Embryonic facial prominence (tissue), 1 donor: ENCODE measurements at regions not wholly inside any gene's neighbourhood (a gene's known extent, or its start where the extent isn't known, plus 50 kb on each side); places are given as distances from the start of the nearest gene placed in this dataset.

Experiments
- DNase-seq: peaks from one replicate; pipeline ENCODE4 v3.0.0-alpha.2; 2016; ENCODE audit errors: extremely low spot score

DNA sequence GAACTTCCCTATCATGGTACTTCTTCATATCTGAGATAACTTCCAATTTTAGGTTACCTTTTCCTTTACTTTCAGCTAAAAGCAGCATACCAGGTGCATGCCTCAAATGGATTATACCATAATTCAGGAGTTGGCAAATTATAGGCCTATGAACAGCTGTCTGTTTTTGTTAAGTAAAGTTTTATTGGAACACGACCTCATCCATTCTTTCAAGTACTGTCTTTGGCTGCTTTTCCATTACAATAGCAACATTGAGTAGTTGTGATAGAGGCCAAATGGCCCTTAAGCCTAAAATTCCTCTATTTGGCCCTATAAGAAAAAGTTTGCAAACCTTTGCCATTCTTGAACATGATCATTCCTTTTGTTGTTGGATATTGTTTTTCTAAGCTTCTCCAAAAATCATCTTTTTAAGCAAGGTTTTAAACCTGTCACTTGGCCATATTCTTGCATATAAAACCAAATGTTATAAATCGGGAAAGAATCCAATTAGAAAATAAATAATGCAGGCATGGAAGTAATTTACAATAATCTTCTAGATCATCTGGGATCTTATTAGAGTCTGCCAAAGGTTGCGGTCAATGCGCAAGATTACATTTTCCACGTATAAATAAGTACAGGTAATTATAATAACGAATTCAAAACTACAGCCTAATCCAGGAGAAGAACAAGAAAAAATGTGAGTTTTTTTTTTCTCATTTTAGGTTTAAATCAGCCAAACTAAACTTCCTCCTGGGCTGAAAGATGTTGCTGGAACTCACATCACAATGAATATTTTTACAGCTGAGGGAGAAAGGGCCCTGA lies 226.5 kb upstream of the ANKRD55 start:
- DNase-seq, result no peak

DNA sequence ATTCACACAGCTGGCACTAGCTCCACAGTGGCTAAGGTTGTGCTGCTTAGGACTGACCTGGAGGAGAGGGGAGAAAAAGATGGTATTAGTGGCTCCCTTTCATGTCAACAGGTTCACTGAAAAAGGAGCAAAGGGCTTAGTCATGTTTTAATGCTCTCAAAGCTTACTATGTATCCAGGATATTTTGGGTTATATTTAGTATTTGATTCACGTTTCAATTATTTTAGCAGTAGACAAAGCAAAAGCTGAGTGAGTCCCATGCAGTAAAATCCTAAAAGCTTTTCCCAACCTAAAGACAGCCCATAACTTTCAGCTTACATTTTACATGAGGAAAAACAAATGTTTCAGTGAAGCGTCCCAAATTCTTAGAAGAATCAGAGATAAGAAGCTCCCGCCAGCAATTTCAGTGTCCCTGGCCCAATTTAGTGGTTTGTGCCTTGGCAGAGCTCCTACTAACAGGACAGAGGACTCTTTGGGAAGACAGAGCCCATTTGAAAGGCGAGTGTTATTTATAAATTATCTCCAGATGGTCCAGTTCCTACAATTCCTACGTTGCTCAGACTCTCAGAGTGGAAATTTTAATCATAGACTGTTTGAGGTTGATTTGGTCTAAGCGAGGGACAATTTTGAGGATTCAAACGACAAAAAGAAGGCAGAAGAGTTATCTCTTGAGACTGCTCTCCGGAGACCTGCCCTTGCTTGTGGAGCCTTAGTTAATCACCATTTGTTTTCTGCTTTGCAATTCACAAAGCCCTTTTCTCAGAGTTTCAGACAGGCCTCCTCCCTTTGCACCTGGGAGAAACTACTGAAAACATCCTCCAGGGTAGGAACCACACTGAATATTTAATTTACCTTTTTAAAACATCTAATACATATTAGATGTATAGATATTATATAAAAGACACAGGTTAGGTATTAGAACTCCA lies 225.0 kb upstream of the ANKRD55 start:
- no peak for DNase-seq

DNA sequence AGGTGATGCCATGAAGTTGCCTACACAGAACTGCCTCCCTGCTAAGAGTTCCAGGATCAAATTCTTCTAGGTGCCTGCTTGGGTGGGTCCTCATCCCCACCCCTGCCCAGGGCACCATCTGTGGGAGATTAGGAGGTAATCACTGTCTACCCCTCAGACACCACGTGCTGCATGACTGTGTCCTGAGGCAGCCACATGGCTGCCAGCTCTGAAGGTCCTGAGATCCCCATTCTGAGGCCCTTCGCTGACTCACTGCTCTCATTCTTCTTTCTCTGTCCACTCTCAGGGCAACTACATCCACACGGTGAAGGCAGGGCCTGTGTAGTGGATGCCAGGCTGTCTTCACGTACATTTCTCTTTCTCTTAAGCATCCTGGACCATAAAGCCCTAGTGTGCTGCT lies 222.9 kb upstream of the ANKRD55 start:
- DNase-seq, result no peak

DNA sequence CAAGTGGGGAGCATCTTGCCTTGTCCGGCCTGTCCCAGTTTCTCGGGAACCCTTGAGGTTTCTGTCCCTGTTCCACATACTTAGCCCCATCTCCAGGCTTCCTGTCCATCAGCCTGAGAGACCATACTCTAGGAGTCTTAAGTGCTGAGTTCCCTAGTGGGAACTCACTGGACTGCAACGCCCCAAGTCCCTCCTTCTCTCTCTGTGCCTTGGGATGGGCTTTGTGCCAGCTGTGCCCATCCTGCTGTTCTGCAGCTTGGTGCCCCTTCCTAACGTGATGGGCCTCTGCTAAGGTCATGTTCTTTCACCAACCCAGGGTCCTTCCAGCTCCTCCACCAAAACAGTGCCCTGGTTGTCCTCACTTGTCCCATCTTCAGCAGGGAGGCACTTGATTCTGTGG lies 222.3 kb upstream of the ANKRD55 start:
- no peak for DNase-seq

DNA sequence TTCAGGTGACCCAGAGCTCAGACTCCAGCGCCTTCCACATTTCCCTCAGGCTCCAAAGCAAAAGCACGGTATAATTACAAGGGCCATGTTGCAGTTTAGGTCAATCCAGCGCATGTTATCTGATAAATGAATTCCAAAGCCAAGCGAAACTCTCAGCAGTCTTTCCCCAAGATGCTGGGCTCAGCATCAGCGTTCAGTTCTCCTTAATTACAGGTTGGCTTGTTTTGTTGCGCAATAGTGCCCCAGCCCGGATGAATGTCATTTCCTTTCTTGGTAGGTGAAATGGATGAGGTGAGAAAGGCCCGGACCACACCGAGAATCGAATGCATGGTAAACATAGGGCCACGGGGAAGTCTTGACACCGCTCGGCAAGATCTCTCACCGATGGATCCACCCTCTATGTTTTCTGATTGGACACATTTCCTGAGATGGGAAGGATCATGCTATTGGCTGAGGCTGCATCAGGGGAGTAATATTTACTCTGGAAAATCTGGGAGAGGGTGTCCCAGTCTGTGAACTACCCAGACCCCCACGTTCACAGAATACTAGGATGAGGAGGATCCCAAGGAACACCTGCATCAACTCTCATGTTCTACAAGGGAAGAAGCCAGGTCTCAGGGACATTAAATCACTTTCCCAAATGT lies 221.2 kb upstream of the ANKRD55 start:
- no peak for DNase-seq

DNA sequence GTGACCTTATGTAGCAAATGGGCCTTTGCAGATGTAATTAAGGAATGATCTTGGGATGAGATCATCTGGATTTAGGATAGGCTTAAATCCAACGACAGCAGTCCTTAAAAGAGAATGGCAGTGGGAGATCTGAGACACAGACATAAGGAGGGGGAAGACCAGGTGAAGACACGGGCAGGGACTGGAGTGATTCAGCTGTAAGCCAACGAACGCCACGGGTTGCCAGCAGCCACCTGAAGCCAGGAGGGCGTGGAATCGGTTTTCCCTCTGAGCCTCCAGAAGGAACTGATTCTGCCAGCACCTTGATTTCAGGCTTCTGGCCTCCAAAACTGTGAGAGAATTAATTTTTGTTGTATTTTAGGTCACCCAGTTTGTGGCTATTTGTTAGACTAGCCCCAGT lies 218.6 kb upstream of the ANKRD55 start:
- DNase-seq, result no peak

DNA sequence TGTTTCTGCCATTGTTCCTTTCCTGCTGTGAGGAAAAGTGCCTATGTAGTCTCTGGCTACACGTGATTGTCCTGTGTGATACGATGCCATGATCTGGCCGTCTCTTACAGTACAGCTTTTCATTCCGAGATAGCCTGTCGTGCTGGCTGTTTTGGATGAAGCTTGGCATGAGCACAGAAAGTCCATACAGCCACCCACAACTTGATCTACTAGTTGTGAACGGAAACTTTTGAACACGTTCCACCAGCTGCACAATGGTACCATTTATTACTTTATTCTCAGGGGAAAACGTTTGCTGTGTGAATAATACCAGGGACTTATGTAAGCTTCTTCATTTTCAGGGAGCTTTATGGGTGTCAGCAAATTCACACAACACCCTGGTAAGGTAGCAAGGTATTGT lies 217.6 kb upstream of the ANKRD55 start:
- no peak for DNase-seq

DNA sequence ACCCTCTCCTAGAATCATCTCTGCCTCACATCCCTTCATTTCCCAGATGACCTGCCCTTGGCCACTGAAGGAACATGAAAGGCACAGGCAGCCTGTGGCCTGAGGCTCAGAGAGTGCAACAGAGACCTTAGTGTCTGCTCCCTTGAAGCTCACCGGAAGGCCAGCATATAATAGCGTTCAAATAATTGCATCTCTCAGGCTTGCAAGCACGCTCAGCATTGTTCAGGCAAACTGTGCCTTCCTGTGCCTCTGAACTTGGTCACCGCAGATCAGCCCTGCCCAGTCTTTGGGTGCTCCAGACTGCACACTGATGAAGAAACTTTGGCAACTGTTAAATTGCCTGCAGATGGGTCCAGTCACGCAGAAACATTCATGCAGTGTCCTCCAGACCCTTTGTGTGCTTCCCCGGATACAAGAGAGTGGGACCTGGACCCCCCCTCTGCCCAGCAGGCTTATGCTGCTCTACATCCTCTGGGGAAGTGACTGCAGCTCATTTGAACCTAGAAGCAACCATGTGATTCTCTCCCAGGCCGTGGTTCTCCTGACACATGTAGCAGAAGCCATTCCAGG lies 216.0 kb upstream of the ANKRD55 start:
- no peak for DNase-seq

DNA sequence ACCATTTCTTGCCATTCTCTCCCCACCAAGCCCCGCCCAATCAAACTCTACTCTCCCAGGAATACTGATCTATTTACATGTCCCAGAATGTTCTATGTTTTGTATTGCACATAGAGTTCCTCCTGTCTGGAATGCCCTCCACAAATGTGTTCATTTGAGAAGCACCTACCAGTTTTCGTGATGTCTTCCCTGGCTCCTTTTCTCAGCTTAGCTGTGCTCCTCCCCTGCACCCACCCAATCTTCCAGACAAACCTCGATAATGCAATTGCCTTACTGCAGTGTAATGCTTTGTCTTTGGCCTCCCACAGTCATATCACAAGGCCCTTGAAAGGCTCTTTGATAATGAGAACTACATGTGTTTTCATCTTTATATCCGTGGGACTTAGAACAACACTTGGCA lies 214.5 kb upstream of the ANKRD55 start:
- no peak for DNase-seq

DNA sequence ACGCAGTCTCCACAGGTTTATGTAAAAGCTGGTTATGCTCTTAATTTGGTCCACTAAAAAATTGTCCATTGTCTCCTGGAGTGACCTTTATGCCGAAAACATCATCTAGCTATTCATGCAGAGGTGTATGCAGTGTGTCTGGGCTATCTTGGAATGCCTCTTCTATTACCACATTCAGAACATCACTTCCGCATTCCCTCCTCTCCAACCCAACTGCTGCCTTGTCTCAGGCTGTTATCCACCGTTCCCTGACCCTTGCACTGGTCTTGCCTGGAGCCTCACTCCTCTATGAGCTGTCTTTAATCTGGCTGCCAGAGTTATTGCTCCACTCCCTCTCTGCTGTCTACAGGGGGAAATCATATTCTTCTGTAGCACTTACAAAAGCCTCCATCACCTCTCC lies 214.1 kb upstream of the ANKRD55 start:
- no peak for DNase-seq

DNA sequence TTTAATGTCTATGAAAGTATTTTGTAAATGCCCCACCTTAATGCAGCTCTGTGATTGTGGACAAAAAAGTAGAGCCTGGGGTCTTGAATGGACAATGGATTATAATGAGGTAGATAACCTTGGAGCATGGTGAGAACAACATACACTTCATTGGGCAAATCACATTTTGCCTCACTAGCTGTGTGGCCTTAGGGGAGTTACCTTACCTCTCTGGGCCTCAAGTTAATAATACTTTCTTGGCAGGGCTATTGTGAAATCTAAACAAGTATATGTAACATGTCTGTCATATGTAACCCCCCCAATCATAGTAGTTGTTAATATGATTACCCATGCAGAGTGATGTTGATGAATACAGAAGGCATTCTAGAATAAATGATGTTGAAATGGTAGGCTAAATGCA lies 213.6 kb upstream of the ANKRD55 start:
- DNase-seq, result no peak

DNA sequence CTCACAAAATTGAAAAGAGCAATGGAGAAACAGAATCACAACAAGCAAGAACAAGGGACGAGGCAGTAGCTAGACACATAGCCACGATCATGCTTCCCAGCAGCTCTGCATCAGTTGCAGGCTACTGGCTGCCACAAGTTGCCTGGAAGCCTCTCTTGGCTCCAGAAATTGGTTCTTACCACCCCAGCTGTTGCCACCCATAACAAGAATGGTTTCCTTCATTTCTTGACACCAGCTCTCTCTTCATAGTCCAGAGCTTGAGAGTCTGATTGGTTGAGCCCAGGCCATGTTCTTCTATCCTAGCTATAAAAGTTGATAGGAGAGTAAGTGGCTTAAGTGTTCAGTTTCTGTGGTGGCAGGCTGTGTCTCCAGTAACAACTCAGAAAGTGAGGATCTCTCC lies 210.7 kb upstream of the ANKRD55 start:
- DNase-seq, result no peak

DNA sequence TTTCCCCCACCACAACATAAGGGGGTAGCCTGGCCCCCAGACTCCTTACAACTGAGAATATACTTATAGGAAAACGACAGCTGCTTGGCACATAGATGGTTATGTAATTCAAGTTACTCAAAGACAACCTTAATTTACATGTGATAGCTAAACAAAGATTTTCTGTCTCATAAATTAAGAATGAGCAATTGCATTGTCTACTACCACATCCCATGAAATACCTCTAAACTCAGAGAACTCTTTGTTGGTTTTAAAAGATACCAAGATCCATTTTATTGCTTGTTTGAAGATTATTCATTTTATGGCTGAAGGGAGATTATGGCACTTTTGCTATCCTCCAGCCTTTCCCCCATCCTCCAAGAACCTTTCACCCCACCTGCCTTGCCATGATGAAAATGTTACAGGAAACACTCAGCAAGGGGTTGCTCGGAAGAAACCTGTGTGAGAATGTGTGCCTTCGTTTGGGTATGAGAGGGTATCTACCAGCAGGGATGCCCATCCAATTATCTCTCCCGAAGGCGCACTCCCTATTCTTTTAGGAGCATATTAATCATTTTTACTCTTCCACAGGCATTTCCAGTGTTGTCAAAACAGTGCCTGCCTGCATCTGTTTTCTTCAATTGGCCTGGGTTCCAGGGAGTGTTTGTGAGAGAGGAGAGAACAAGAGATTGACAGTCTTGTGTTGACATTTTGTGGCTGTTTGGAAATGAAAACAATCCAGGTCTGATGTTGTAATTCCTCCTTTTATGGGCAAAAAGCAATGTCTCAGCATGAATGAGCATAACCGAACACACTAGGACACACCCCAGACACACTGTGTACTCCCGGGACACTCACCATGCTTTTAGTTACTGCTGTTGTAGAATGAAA lies 208.0 kb upstream of the ANKRD55 start:
- DNase-seq, result no peak

DNA sequence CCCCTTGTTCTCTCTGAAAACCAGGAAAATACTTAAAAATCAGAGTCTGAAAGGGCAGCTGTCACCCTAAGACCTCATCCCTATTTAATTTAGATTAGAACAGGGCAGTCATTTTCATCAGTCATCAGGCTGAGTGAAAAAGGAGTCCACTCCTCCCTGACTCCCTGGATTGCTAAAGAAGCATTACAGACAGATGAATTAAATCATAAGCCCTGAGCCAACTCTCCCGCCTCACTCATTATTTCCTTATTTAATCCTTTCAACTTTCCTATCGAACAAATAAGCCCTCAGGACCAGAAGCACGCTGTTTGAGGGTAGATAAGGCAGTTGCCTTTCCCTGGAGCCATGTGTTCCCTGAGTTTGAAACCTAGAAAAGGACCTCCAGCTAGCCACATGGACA lies 201.9 kb upstream of the ANKRD55 start:
- DNase-seq, result no peak

DNA sequence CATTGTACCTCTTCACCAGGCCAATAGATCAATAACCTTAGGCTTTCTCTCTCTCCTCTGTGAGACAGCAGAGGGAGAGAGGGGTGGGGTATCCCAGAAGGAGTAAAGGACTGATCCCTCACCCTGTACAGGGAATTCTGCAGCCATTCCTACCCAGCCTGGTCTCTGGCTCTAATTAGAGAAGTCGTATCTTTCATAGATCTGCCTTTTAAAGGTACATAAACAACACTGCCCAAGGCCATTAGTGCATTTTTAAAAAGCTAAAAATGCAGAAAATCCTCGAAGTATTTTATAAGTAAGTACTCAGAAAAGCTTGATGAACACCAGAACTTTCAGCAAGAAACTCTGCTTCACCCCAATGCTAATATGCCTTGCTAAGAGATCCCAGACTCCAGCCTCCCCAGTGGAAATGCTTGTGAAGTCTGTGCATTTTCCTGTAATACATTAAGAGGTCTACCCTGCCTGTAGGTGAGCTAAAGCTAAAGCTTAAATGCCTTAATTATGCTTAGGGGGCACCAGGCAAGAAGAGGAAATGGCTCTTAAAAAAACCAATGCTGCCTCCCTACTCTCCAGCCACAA lies 200.0 kb upstream of the ANKRD55 start:
- DNase-seq, result no peak

DNA sequence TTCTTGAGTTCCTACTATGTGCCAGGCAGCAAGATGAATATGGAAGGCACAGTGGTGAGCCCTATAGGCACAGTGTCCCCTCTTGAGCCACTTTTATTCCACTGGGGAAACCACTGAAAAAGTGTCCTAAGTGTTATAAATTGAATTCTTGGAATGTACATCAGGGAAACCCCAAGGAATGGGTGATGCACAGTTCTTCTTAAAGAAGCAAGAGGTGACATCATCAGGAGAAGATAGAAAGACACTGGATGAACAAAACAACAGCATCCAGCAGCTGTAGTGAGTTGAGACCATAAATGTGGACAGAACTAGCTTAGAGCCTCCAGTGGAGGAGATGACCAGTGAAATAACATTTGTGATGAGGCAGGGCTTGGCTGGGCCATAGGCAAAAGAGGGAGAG lies 199.2 kb upstream of the ANKRD55 start:
- DNase-seq, result no peak

DNA sequence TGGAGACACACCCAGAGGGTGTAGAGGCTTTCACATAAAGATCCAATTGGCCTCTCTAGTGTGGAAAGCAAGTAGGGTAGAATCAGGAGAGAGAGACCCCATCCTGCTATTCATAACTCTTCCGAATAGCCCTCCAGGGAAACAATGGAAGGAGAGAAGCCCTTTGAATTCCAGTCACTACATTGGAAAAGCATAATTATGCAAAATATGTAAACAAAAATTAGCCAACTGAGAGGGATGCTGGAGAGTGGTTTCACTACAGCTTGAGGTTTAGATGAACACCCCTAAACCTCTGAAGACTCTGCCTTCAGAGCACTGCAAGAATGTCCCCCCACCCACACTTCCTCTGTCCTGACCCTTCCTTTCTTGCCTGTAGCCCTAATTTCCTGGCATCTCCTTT lies 197.3 kb upstream of the ANKRD55 start:
- DNase-seq, result no peak

DNA sequence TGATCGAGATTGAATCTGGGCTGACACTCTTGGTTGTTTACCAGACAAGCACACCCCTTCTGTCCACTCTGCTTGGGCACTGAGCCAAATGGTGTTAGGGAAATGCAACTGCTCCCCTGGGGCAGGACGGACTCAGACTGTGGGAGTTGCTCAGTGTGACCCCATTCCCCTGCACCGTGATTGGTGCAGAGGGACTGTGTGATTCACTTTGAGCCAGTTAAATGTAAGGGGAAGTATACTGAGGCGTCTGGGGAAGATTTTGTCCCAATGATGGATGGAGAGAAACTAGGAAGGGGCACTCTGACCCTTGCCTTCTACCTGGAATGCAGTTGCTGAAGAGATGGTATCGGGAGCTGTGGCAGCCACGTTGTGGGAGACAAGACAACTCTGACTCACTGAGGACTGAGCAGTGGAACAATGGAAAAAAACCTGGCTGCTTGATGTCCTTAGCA lies 196.0 kb upstream of the ANKRD55 start:
- DNase-seq, result no peak

DNA sequence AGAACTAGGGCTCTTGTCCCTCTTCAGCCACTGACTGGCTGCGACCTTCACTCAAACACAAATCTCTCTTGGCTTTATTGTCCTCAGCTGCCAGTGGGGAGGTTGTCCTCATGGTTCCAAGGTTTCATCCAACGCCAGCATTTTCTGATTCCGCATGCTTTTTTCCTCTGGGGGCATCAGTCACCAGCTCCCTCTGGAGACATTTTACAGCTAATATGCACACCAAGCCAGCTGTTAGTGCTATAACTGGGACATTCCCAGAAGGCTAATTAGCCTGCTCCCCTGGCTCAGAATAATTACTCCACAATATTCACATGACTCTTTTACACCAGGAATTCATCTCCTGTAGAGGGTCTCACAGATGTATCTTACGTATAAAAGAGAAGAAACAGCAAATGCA lies 193.6 kb upstream of the ANKRD55 start:
- DNase-seq, result no peak

DNA sequence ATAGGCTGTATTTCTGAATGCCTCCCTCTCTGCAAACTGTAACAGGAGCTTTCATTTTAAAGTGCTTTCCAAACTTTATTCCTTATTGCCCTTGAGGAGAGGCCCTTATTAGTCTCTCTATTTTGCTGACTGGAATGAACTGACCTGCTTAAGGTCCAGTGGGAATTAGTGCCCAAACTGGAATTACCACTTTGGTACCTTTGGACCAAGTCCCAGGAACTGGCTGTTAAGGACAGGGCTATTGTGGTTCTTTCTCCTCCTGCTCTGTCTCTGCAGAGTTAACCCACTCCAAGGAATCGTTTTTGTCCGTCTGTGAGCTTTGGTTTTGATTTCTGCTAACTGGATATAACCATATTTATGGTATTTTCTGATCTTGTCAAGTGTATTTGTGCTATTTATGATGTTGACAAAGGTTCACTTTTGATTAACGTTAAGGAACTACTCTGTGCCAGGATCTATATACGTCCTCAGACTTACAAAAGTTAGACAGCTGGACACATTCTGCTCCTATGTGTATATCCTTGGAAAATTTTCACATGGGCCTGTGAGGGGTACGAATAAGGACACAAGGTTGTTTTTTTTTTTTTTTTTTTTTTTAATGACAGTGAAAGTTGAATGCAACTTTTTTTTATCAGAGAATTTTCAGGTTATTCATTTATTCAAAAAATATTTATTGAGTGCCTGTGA lies 189.1 kb upstream of the ANKRD55 start:
- DNase-seq, result no peak
